ENCODE measurements at regions not wholly inside any gene's neighbourhood (a gene's known extent, or its start where the extent isn't known, plus 50 kb on each side); places are given as distances from the start of the nearest gene placed in this dataset.
A peak's percentile ranks its signal among the peaks of the same experiment; 100 is the strongest.
"Not testable (repeated sequence)": the region's sequence is repeated elsewhere in the genome, so short reads cannot be mapped to it uniquely, and the experiment has no call there.

- peak; percentile 4 for DNase-seq (ENCODE audit: low read depth)
Observed at GRCh38 chr6:111925296-111925695, 52.0 kb upstream of the FYN start.

GRCh38 chr6:111926731-111927302, 53.6 kb upstream of the FYN start:
- DNase-seq (ENCODE audit: low read depth), result no peak

- no peak for DNase-seq (ENCODE audit: low read depth)
Observed at GRCh38 chr6:111927321-111927720, 54.1 kb upstream of the FYN start.

GRCh38 chr6:111928139-111928538, 54.9 kb upstream of the FYN start:
- no peak for DNase-seq (ENCODE audit: low read depth)

GRCh38 chr6:111934611-111935010, 61.4 kb upstream of the FYN start:
- not testable (repeated sequence) for DNase-seq (ENCODE audit: low read depth)

DNA sequence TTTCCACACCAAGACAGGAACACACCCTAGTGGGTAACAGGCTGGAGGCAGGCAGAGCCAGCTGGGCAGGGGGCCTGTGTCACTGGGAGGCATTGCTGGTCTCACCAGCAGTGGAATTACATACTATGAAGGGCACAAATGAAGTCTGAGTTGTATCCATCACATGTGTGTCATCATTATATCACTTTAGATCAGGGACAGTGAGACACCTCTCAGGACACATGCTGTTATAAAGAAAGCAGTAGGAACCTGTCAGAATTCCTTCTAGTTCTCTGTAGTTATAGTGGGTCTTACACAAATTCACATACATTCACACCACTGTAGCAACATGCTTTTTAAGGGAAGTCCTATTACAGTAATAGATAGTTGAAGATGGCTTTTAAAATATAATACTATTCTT, 63.5 kb upstream of the FYN start:
- DNase-seq (ENCODE audit: low read depth), result no peak

DNA sequence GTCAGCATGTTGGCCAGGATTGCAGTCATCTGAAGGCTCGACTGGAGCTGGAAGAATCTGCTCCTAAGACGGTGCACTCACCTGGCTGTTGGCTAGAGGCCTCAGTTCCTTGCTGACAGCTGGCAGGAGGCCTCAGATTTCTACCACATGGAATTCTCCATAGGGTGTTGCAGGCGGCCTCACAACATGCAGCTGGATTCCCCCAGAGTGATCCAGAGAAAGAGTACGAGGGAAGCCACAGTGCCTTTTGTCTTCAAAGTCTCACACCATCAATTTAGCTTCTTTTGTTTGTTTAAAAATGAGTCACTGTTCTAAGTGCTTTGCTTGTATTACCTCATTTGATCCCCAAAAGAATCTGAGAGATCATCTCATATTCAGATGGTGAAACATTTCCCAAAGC, 65.5 kb upstream of the FYN start:
- no peak for DNase-seq (ENCODE audit: low read depth)

- DNase-seq (ENCODE audit: low read depth), result no peak
Observed at GRCh38 chr6:111939902-111940301, 66.7 kb upstream of the FYN start.

DNA sequence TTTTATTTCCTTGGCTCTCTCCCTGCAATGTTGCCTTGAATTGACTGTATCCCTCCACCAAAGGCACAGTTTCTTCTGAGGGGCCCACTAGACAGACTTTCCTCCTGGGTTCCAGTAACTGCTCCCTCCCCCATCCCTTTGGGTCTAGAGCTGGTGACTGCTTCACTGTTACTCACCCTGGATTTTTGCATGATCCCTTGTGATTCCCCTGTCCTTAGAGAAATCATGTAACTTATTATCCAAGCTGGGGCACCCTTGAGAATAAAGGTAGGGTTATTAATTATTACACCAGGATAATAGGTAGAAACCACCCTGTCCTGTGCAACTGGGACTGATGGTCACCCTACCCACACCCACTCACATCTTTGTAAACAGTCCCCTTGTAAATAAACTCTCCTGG, 67.5 kb upstream of the FYN start:
- no peak for DNase-seq (ENCODE audit: low read depth)

GRCh38 chr6:111941686-111942330, 68.6 kb upstream of the FYN start:
- no peak for DNase-seq (ENCODE audit: low read depth)

DNA sequence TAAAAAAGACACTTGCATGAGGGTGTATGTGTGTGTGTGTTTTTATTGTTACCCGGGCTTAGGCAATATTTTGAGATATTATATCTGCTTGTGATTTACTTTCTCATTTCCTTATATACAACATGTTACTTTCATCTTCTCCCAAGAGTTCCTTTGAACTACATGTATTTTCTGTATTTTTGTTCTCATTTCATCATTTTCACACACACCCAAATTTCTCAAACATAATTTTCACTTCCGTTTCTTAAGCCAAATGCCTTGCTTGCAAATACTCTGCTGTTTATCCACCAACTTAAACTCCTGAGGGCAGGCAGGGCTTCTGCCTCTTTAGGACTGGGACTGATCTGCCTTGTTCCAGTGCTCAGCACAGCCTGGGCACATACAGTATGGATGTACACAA, 69.3 kb upstream of the FYN start:
- no peak for DNase-seq (ENCODE audit: low read depth)

GRCh38 chr6:111943266-111943665, 70.0 kb upstream of the FYN start:
- no peak for DNase-seq (ENCODE audit: low read depth)

GRCh38 chr6:111943726-111944125, 70.5 kb upstream of the FYN start:
- DNase-seq (ENCODE audit: low read depth), result no peak

GRCh38 chr6:111944541-111944940, 71.3 kb upstream of the FYN start:
- DNase-seq (ENCODE audit: low read depth), result no peak

DNA sequence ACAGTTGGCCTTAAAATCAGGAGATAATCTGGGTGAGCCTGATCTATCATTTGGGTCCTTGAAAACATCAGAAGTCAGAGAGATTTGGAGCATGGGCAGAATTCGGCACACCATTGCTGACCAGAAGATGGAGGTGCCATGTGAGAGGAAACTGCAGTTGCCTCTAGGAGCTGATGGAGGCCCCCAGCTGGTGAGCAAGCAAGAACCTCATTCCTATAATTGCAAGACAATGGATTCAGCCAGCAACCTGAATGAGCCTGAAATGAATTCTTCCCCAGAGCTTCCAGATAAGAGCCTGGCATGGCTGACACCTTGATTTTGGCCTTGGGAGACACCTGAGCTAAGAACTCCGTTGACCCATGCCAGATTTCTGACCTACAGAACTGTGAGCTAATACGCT, 76.3 kb upstream of the FYN start:
- no peak for DNase-seq (ENCODE audit: low read depth)

DNA sequence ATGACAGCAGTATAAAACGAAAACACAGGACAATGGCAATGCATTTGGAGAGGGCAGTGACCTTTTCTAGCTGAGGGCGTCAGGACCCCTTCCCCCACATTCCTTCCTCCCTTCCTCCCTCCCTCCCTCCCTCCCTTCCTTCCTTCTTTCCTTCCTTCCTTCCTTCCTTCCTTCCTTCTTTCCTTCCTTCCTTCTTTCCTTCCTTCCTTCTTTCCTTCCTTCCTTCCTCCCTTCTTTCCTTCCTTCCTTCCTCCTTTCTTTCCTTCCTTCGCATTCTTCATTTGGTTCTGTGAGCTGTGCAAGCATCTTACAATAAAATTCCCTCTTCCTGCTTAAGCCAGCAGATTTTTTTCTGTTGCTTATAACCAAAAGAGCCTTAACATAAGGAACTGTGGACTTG, 76.7 kb upstream of the FYN start:
- DNase-seq (ENCODE audit: low read depth), result not testable (repeated sequence)

- DNase-seq (ENCODE audit: low read depth), result no peak
Observed at GRCh38 chr6:111950661-111951496, 77.6 kb upstream of the FYN start.

DNA sequence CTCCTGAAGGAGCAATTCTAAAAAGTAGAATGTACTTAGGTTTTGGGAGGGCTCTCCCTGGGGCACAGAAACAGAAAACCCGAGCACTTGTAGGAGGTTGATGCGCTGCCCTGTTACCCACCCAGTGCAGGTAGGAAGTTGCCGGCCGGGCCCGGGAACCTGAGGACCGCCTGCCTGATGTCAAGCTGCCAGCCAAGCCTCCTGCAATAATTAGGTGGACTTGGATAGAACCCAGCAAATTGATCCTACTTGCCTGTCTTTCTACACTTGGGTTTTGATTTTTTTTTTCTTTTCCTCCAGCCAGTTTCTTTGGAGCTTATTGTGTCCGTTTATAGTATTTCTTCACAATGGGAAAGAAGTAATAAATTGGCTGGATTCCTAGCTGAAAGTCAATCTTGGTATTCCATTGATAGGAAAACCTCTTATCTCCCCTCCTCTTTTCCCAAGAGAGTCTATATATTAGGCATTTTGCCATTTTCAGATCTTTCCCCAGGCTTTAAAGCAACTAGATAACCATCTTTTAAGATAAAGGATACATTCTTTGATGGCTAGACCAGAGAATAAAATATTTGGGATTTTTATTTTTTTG, 78.3 kb upstream of the FYN start:
- DNase-seq (ENCODE audit: low read depth), result no peak

- DNase-seq (ENCODE audit: low read depth), result no peak
Observed at GRCh38 chr6:111952274-111952673, 79.0 kb upstream of the FYN start.

DNA sequence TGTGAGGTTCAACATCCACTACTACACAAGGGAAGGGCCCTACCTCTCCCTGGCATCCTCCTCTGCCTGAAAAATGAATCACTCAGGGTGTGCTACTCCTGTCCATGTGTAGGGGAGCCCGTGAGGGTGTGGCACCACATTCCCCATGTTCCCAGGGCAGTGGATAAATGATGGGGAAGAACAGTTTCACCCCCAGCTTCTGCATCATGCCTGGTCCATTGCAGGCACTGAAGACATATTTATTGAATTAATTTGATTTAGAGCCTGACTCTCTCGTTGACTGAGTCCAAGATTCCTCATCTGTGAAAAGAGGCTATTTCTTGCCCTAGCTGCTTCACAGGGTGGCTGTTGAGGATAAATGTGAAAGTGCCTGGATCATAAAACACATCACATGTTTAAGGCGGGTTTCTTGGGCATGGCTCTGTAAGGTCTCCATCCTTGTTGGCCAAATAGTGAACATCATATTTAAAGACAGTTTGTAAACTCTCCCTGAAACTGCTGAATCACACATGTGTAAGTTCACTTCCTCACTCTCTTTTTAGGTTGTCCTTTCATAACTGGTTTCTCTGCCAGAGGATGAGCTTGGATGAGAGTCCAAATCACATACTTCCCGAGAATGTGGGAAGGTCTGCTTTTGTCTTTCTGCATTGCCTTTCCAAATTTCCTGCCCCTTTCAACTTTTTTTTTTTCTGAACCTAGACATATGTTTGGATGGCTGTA, 79.7 kb upstream of the FYN start:
- no peak for DNase-seq (ENCODE audit: low read depth)

DNA sequence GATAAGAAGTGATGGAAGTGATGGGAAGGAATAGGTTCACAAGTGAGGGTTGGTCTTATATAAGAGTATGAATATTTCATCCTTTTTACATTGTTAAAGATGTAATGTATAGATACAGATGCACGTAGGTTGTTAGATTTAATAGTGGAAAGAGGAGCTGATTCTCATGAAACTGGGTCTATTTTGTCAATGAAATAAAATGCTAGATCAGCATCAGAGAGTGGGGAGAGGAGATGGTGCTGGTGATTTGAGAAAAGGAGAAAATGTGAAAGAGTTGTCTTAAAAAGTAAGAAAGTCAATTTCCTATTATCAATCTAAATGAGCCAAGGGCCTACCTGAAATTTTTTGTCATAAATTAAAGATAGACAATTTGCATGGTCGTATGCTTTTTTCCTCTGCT, 82.8 kb upstream of the FYN start:
- no peak for DNase-seq (ENCODE audit: low read depth)

DNA sequence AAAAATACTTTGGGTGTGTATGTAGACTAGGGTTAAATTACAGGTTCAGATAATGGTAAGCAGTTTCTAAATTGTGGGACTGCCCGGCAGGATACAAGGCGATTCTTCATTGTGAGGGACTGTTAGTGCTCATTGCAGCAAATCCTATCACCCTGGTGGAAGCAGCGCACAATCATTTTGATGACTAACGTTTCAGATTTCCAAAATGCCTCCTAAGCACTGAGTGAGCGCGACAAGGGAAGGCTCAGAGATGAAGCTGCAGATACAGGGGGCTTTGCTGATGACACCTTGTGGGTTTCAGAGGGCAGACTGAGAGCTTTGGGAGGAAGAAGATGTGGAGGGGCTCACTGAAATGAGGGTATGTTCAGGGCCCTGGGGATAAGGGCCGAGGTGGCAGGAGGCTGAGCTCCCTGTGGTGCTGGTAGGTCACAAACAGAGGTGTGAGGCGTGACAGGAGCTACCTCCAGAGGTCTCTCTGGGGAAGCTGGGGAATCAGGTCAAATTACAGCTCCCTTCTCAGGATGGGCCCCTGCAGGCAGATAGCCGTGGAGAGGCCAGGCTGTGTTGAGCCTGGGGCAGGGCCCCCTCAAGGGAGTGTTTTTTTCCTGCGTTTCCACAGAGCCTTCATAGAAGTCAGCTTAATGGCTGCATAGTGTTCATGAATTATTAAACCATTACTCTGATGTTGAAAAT, 84.5 kb upstream of the FYN start:
- DNase-seq (ENCODE audit: low read depth), result no peak
